Parathyroid adenoma (tissue), 2 donors: ENCODE measurements at regions not wholly inside any gene's neighbourhood (a gene's known extent, or its start where the extent isn't known, plus 50 kb on each side); places are given as distances from the start of the nearest gene placed in this dataset.

Experiments used
- H2AFZ ChIP-seq: fragments of 300-600 bp; sonication (generic); one replicate; pipeline ENCODE4 v1.7.0; 2017; ENCODE audit warnings: antibody characterized with exemption, mild to moderate bottlenecking
- H3K27ac ChIP-seq: fragments of 300-600 bp; sonication (generic); one replicate; pipeline ENCODE4 v1.7.0; 2017
- H3K27me3 ChIP-seq: fragments of 300-600 bp; sonication (generic); one replicate; pipeline ENCODE4 v1.7.0; 2017; ENCODE audit warnings: low read length; ENCODE audit not compliant: control insufficient read depth, insufficient read depth
- H3K36me3 ChIP-seq: fragments of 300-600 bp; sonication (generic); one replicate; pipeline ENCODE4 v1.7.0; 2017; ENCODE audit warnings: low read length; ENCODE audit not compliant: control insufficient read depth, insufficient read depth
- H3K4me1 ChIP-seq: fragments of 300-600 bp; sonication (generic); one replicate; pipeline ENCODE4 v1.7.0; 2017; ENCODE audit warnings: control low read depth
- H3K4me2 ChIP-seq: fragments of 300-600 bp; sonication (generic); one replicate; pipeline ENCODE4 v1.7.0; 2017; ENCODE audit warnings: low read length
- H3K4me3 ChIP-seq: fragments of 300-600 bp; sonication (generic); one replicate; pipeline ENCODE4 v1.7.0; 2017; ENCODE audit warnings: low read depth, low read length
- H3K79me2 ChIP-seq: fragments of 300-600 bp; sonication (generic); one replicate; pipeline ENCODE4 v1.7.0; 2017; ENCODE audit warnings: control low read depth
- H3K9ac ChIP-seq: fragments of 300-600 bp; sonication (generic); one replicate; pipeline ENCODE4 v1.7.0; 2017; ENCODE audit warnings: mild to moderate bottlenecking
- H3K9me3 ChIP-seq: fragments of 300-600 bp; sonication (generic); one replicate; pipeline ENCODE4 v1.7.0; 2017; ENCODE audit warnings: low read length; ENCODE audit not compliant: control insufficient read depth
- CTCF ChIP-seq: fragments of 300-600 bp; sonication (generic); IDR thresholded peaks from one replicate; pipeline ENCODE4 v1.7.0; 2017; ENCODE audit warnings: antibody characterized with exemption, mild to moderate bottlenecking
- donor health status: primary hyperparathyroidism.

DNA sequence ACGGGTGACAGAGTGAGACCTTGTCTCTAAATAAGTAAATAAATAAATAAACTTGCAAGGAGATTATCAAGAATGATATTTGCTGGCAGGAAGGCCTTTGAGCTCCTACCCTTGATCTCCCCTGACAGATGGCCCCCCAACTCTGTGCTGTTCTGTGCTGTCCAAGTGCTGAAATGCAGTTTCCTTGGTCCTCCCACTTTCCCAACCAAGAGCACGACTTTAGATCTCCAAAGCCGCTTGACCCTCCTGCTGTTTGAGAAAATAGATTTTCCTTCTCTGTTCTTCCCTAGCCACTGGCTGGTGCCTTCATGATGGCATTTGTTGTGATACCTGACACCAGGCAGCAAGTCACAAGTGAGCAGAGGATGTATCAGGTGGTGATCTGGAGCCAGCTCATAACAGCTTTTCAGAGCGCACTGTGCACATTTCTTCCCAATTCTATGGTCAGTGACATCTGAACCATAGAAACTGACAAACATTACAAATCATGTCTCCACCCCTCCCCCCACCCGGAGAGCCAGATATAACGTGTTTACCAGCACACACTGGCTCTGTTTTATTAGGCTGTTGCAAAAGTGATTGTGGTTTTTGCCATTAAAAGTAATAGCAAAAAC lies 80.0 kb upstream of the PUM3 start:
- no peaks in the 10 kb centered on the region for H3K27me3 ChIP-seq
- no peak overlapping the region for H3K4me3 ChIP-seq
- H3K9me3 ChIP-seq, result no peaks in the 10 kb centered on the region
- no peak overlapping the region for H3K4me2 ChIP-seq
- no peaks in the 10 kb centered on the region for H3K79me2 ChIP-seq
- H3K36me3 ChIP-seq, result no peaks in the 10 kb centered on the region
- no peaks in the 10 kb centered on the region for H3K4me1 ChIP-seq
- H3K9ac ChIP-seq, result no peak overlapping the region
- TF ChIP-seq CTCF, result no peak
- H3K27ac ChIP-seq, result no peak overlapping the region
- H2AFZ ChIP-seq, result no peak overlapping the region

DNA sequence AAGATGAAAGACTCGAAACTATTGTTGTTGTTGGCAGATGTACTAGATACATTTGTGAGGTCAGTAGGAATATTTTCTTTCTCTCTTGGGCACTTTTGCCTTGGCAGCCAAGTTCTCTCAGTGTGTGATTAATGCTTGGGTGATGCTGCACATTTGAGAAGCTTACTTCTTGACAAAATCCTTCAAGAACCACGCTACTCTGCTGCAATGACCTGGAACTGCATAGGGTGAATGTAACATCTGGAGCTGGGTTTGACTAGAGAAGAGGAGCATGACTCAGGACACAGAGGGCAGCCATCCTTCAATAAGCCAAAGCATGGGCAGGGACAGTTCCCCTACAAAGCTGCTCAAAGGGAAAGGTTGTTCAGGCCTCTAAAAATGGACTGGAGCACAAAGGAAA lies 75.5 kb upstream of the PUM3 start:
- no peak overlapping the region for H3K27ac ChIP-seq
- H3K36me3 ChIP-seq, result no peaks in the 10 kb centered on the region
- TF ChIP-seq CTCF, result no peak
- no peak overlapping the region for H3K4me2 ChIP-seq
- no peak overlapping the region for H2AFZ ChIP-seq
- H3K27me3 ChIP-seq, result no peaks in the 10 kb centered on the region
- H3K4me1 ChIP-seq, result no peaks in the 10 kb centered on the region
- no peaks in the 10 kb centered on the region for H3K79me2 ChIP-seq
- H3K9ac ChIP-seq, result no peak overlapping the region
- no peaks in the 10 kb centered on the region for H3K9me3 ChIP-seq
- H3K4me3 ChIP-seq, result no peak overlapping the region

- H3K4me1 ChIP-seq, result no peaks in the 10 kb centered on the region
- no peak overlapping the region for H3K4me2 ChIP-seq
- no peak overlapping the region for H3K4me3 ChIP-seq
- H3K9ac ChIP-seq, result no peak overlapping the region
- H2AFZ ChIP-seq, result no peak overlapping the region
- no peaks in the 10 kb centered on the region for H3K36me3 ChIP-seq
- H3K9me3 ChIP-seq, result no peaks in the 10 kb centered on the region
- no peaks in the 10 kb centered on the region for H3K79me2 ChIP-seq
- H3K27ac ChIP-seq, result no peak overlapping the region
- H3K27me3 ChIP-seq, result no peaks in the 10 kb centered on the region
- no peak for TF ChIP-seq CTCF
These were observed 72.6 kb upstream of the PUM3 start for GRCh38 chr9:2916382-2916985.

DNA sequence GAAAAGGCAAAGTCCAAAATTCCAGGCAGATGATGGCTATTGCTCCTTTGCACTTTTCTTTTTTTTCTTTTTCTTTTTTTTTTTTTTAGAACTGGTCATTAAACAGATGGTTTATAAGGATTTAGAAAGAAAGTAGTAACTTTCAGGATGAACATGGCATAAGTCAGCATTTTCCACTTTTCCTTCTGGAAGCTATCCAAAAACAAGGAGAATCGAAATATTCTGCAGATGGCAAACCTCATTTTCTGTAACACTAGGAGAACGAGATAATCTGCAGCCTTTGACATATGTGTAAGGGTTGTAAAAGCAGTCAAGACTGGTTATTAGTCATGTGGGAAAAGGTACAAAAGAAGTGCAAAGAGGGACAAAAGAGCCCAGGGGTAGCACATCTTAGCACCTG lies 69.1 kb upstream of the PUM3 start:
- Histone ChIP-seq H3K4me1 (no peaks in the 10 kb centered on the region), H3K9me3 (no peaks in the 10 kb centered on the region), H2AFZ (no peak overlapping the region), H3K36me3 (no peaks in the 10 kb centered on the region), H3K4me3 (no peak overlapping the region), H3K9ac (no peak overlapping the region), H3K27me3 (no peaks in the 10 kb centered on the region), H3K27ac (no peak overlapping the region), H3K4me2 (no peak overlapping the region), H3K79me2 (no peaks in the 10 kb centered on the region)
- TF ChIP-seq CTCF, result no peak

- Histone ChIP-seq H2AFZ (no peak overlapping the region), H3K79me2 (no peaks in the 10 kb centered on the region), H3K4me3 (no peak overlapping the region), H3K27ac (no peak overlapping the region), H3K9ac (no peak overlapping the region), H3K36me3 (no peaks in the 10 kb centered on the region), H3K27me3 (no peaks in the 10 kb centered on the region), H3K4me1 (no peaks in the 10 kb centered on the region), H3K9me3 (no peaks in the 10 kb centered on the region), H3K4me2 (no peak overlapping the region)
- TF ChIP-seq CTCF, result no peak
These were observed 63.5 kb upstream of the PUM3 start for GRCh38 chr9:2907411-2907810.
